HG03039 (cell line): ENCODE measurements at regions not wholly inside any gene's neighbourhood (a gene's known extent, or its start where the extent isn't known, plus 50 kb on each side); places are given as distances from the start of the nearest gene placed in this dataset.

Experiments
- ATAC-seq: cut with Tn5 transposase; IDR thresholded peaks from one replicate; pipeline ENCODE4 v1.9.1; 2021; ENCODE audit warnings: mild to moderate bottlenecking, moderate library complexity; ENCODE audit not compliant: unreplicated experiment

- ATAC-seq: no peak
These were observed 368.7 kb upstream of the PROK2 start for GRCh38 chr3:72153477-72154314.

- ATAC-seq: no peak
These were observed 367.9 kb upstream of the PROK2 start for GRCh38 chr3:72152551-72153476.

GRCh38 chr3:72151465-72152238 is 366.7 kb upstream of the PROK2 start:
- no peak for ATAC-seq

- no peak for ATAC-seq
These were observed 365.9 kb upstream of the PROK2 start for GRCh38 chr3:72150634-72151412.

GRCh38 chr3:72149645-72150300 is 364.8 kb upstream of the PROK2 start:
- ATAC-seq: no peak

- ATAC-seq: no peak
These were observed 362.7 kb upstream of the PROK2 start for GRCh38 chr3:72147600-72147999.

GRCh38 chr3:72145506-72146380 is 360.8 kb upstream of the PROK2 start:
- no peak for ATAC-seq

GRCh38 chr3:72144773-72145505 is 360.0 kb upstream of the PROK2 start:
- ATAC-seq: no peak

- ATAC-seq: no peak
These were observed 359.2 kb upstream of the PROK2 start for GRCh38 chr3:72143966-72144717.

- ATAC-seq: no peak
These were observed 358.4 kb upstream of the PROK2 start for GRCh38 chr3:72143322-72143721.

GRCh38 chr3:72142028-72142427 is 357.1 kb upstream of the PROK2 start:
- no peak for ATAC-seq

GRCh38 chr3:72141264-72141663 is 356.3 kb upstream of the PROK2 start:
- ATAC-seq: no peak

- ATAC-seq: no peak
These were observed 354.4 kb upstream of the PROK2 start for GRCh38 chr3:72139316-72139715.

GRCh38 chr3:72137865-72138861 is 353.2 kb upstream of the PROK2 start:
- ATAC-seq: peak; percentile 44

- ATAC-seq: no peak
These were observed 350.7 kb upstream of the PROK2 start for GRCh38 chr3:72135636-72136035.

- ATAC-seq: peak; percentile 33
These were observed 350.1 kb upstream of the PROK2 start for GRCh38 chr3:72134989-72135451.
